ENCODE measurements at regions not wholly inside any gene's neighbourhood (a gene's known extent, or its start where the extent isn't known, plus 50 kb on each side); places are given as distances from the start of the nearest gene placed in this dataset.

GRCh38 chr13:73401769-73402168, 343.0 kb downstream of the KLF5 start:
- DNase-seq = no peak
- H3K4me3 ChIP-seq = no peak overlapping the region
- no peaks in the 10 kb centered on the region for H3K36me3 ChIP-seq
- H3K27me3 ChIP-seq = no peaks in the 10 kb centered on the region
- no peaks in the 10 kb centered on the region for H3K9me3 ChIP-seq

- H3K4me3 ChIP-seq = no peak overlapping the region
- H3K36me3 ChIP-seq = no peaks in the 10 kb centered on the region
- H3K9me3 ChIP-seq = no peaks in the 10 kb centered on the region
- no peak for DNase-seq
- no peaks in the 10 kb centered on the region for H3K27me3 ChIP-seq
These were observed 340.8 kb downstream of the KLF5 start for GRCh38 chr13:73399347-73400216.

- Histone ChIP-seq H3K9me3 (no peaks in the 10 kb centered on the region), H3K36me3 (no peaks in the 10 kb centered on the region), H3K4me3 (no peak overlapping the region)
These were observed 338.9 kb downstream of the KLF5 start for GRCh38 chr13:73397496-73398305.

GRCh38 chr13:73394066-73394465, 335.3 kb downstream of the KLF5 start:
- Histone ChIP-seq H3K4me3 (no peak overlapping the region), H3K9me3 (no peaks in the 10 kb centered on the region), H3K36me3 (no peaks in the 10 kb centered on the region), H3K27me3 (no peaks in the 10 kb centered on the region)
- no peak for DNase-seq

More at GRCh38 chr13:73397496-73398305, 338.9 kb downstream of the KLF5 start:
- DNase-seq = no peak
- no peaks in the 10 kb centered on the region for H3K27me3 ChIP-seq

GRCh38 chr13:73390100-73390499, 331.3 kb downstream of the KLF5 start:
- DNase-seq = no peak
- no peak overlapping the region for H3K4me3 ChIP-seq
- no peaks in the 10 kb centered on the region for H3K9me3 ChIP-seq
- no peaks in the 10 kb centered on the region for H3K36me3 ChIP-seq
- no peaks in the 10 kb centered on the region for H3K27me3 ChIP-seq

- Histone ChIP-seq H3K4me3 (no peak overlapping the region), H3K36me3 (no peaks in the 10 kb centered on the region), H3K27me3 (no peaks in the 10 kb centered on the region), H3K9me3 (no peaks in the 10 kb centered on the region)
- DNase-seq = no peak
These were observed 329.8 kb downstream of the KLF5 start for GRCh38 chr13:73388586-73388985.

GRCh38 chr13:73387318-73387717, 328.5 kb downstream of the KLF5 start:
- no peak overlapping the region for H3K4me3 ChIP-seq
- no peaks in the 10 kb centered on the region for H3K9me3 ChIP-seq
- H3K36me3 ChIP-seq = no peaks in the 10 kb centered on the region
- no peak for DNase-seq
- no peaks in the 10 kb centered on the region for H3K27me3 ChIP-seq

- Histone ChIP-seq H3K27me3 (no peaks in the 10 kb centered on the region), H3K36me3 (no peaks in the 10 kb centered on the region), H3K4me3 (no peak overlapping the region), H3K9me3 (no peaks in the 10 kb centered on the region)
- DNase-seq = no peak
These were observed 327.0 kb downstream of the KLF5 start for GRCh38 chr13:73385848-73386247.

GRCh38 chr13:73372666-73373627, 314.1 kb downstream of the KLF5 start:
- no peaks in the 10 kb centered on the region for H3K9me3 ChIP-seq
- no peak for DNase-seq
- no peaks in the 10 kb centered on the region for H3K27me3 ChIP-seq
- H3K36me3 ChIP-seq = no peaks in the 10 kb centered on the region
- no peak overlapping the region for H3K4me3 ChIP-seq

- DNase-seq = no peak
- Histone ChIP-seq H3K36me3 (no peaks in the 10 kb centered on the region), H3K27me3 (no peaks in the 10 kb centered on the region), H3K9me3 (no peaks in the 10 kb centered on the region), H3K4me3 (no peak overlapping the region)
These were observed 311.3 kb downstream of the KLF5 start for GRCh38 chr13:73370066-73370465.

GRCh38 chr13:73369095-73369494, 310.3 kb downstream of the KLF5 start:
- H3K4me3 ChIP-seq = no peak overlapping the region
- no peak for DNase-seq
- no peaks in the 10 kb centered on the region for H3K9me3 ChIP-seq
- H3K36me3 ChIP-seq = no peaks in the 10 kb centered on the region
- no peaks in the 10 kb centered on the region for H3K27me3 ChIP-seq

GRCh38 chr13:73368608-73369007, 309.8 kb downstream of the KLF5 start:
- no peaks in the 10 kb centered on the region for H3K9me3 ChIP-seq
- no peaks in the 10 kb centered on the region for H3K27me3 ChIP-seq
- no peak for DNase-seq
- H3K36me3 ChIP-seq = no peaks in the 10 kb centered on the region
- H3K4me3 ChIP-seq = no peak overlapping the region

GRCh38 chr13:73367886-73368285, 309.1 kb downstream of the KLF5 start:
- no peak for DNase-seq
- Histone ChIP-seq H3K36me3 (no peaks in the 10 kb centered on the region), H3K4me3 (no peak overlapping the region), H3K9me3 (no peaks in the 10 kb centered on the region), H3K27me3 (no peaks in the 10 kb centered on the region)

GRCh38 chr13:73366241-73366640, 307.4 kb downstream of the KLF5 start:
- no peaks in the 10 kb centered on the region for H3K27me3 ChIP-seq
- H3K4me3 ChIP-seq = no peak overlapping the region
- DNase-seq = no peak
- H3K36me3 ChIP-seq = no peaks in the 10 kb centered on the region
- no peaks in the 10 kb centered on the region for H3K9me3 ChIP-seq

GRCh38 chr13:73365681-73366080, 306.9 kb downstream of the KLF5 start:
- Histone ChIP-seq H3K36me3 (no peaks in the 10 kb centered on the region), H3K4me3 (no peak overlapping the region), H3K9me3 (no peaks in the 10 kb centered on the region), H3K27me3 (no peaks in the 10 kb centered on the region)
- DNase-seq = no peak

GRCh38 chr13:73365252-73365651, 306.4 kb downstream of the KLF5 start:
- no peak for DNase-seq
- no peaks in the 10 kb centered on the region for H3K27me3 ChIP-seq

GRCh38 chr13:73364736-73365135, 305.9 kb downstream of the KLF5 start:
- no peak for DNase-seq
- Histone ChIP-seq H3K4me3 (no peak overlapping the region), H3K9me3 (no peaks in the 10 kb centered on the region), H3K27me3 (no peaks in the 10 kb centered on the region), H3K36me3 (no peaks in the 10 kb centered on the region)

More at GRCh38 chr13:73365252-73365651, 306.4 kb downstream of the KLF5 start:
- no peaks in the 10 kb centered on the region for H3K9me3 ChIP-seq
- no peaks in the 10 kb centered on the region for H3K36me3 ChIP-seq
- no peak overlapping the region for H3K4me3 ChIP-seq
